ENCODE measurements at regions not wholly inside any gene's neighbourhood (a gene's known extent, or its start where the extent isn't known, plus 50 kb on each side); places are given as distances from the start of the nearest gene placed in this dataset.

DNA sequence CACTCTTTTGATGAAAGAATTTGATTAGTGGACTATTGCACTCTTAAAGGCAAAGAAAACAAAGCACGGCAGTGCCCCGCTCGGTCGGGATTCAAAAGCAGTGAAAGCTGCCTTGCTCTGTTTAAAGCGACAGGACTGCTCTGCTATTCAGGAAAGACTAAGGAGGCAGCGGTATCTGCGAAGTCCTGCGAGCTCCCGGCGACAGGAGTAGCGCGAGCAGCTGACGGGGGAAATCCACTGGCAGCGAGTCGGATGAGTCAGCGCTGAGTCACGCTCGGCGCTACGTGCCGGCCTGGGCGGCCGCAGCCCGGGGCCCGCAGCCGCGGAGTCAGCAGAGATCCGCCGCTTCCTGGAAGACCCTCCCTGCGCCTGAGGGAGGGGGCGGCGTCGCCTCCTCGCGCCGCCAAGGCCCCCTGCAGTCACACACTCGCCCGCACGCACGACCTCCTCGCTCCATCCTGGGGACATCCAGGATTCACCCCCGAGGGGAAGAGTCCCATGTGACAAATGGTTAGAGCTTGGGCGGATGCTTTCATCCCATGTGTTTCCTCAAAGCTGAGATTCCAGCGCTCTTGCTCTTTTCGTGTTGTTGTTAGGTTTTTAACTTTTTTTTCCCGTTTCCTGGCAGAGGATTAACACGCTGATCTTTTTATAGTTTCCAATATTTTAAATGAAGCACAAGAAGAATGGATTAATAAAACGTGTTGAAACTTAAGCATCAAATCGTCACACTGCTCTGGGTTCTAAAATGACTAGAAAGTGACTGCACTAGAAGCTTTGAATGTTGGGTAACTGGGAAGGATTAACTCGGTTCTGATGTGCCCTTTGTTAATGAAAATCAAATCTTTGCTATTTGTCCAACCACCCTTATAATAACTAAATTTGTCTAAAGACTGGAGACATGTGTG is 102.5 kb downstream of the ARRDC3 start:
- Mint-ChIP-seq H3K36me3 (ENCODE audit: low read depth) (peaks cover 6% of the 10 kb centered on the region), H3K4me1 (peaks cover 27% of the 10 kb centered on the region), H3K27me3 (ENCODE audit: low read depth, poor library complexity) (no peaks in the 10 kb centered on the region), H3K4me3 (peak overlapping the region; percentile 92), H3K27ac (peak overlapping the region; percentile 98), H3K9me3 (peaks cover 11% of the 10 kb centered on the region)
- peak; percentile 89 for DNase-seq
- TF ChIP-seq, protein P1, sequence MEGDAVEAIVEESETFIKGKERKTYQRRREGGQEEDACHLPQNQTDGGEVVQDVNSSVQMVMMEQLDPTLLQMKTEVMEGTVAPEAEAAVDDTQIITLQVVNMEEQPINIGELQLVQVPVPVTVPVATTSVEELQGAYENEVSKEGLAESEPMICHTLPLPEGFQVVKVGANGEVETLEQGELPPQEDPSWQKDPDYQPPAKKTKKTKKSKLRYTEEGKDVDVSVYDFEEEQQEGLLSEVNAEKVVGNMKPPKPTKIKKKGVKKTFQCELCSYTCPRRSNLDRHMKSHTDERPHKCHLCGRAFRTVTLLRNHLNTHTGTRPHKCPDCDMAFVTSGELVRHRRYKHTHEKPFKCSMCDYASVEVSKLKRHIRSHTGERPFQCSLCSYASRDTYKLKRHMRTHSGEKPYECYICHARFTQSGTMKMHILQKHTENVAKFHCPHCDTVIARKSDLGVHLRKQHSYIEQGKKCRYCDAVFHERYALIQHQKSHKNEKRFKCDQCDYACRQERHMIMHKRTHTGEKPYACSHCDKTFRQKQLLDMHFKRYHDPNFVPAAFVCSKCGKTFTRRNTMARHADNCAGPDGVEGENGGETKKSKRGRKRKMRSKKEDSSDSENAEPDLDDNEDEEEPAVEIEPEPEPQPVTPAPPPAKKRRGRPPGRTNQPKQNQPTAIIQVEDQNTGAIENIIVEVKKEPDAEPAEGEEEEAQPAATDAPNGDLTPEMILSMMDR (IDR thresholded peaks at IDR 0.05): no peak

DNA sequence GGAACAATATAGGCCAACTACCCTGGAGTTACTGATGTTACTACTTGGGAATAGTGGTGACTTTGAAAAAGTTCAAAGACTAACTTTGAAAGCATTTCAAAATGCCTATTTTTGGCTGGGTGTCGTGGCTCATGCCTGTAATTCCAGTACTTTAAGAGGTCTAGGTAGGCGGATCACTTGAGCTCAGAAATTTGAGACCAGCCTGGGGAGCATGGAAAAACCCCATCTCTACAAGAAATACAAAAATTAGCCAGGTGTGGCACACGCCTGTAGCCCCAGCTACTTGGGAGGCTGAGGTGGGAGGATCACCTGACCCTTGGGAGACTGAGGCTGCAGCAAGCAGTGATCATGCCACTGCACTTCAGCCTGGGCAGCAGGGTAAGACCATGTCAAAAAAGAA is 105.3 kb downstream of the ARRDC3 start:
- Mint-ChIP-seq H3K9me3 (peaks cover 8% of the 10 kb centered on the region), H3K4me3 (no peak overlapping the region), H3K4me1 (peaks cover 27% of the 10 kb centered on the region), H3K36me3 (ENCODE audit: low read depth) (no peaks in the 10 kb centered on the region), H3K27ac (no peak overlapping the region), H3K27me3 (ENCODE audit: low read depth, poor library complexity) (no peaks in the 10 kb centered on the region)
- DNase-seq: no peak
- TF ChIP-seq, protein P1 (IDR thresholded peaks at IDR 0.05): no peak

DNA sequence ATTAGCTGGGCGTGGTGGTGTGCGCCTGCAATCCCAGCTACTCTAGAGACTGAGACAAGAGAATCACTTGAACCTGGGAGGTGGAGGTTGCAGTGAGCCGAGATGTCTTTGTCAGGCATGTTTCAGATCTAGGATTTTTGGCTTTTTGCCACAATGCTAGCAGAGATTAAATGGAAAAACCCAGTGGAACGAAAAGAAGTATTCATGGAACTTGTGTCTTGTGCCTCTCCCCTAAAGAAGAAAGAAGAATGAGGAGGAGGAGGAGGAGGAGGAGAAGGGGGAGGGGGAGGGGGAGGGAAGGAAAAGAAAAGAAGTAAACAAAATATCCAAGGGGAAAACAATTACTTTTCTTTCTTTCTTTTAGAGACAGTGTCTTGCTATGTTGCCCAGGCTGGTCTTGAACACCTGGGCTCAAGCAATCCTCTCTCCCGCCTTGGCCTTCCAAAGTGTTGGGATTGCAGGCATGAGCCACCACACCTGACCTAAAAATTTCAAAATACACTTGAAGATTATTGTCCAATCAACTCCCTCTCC is 106.0 kb downstream of the ARRDC3 start:
- H3K27ac Mint-ChIP-seq: no peak overlapping the region
- H3K4me1 Mint-ChIP-seq: peaks cover 27% of the 10 kb centered on the region
- H3K4me3 Mint-ChIP-seq: no peak overlapping the region
- DNase-seq: no peak
- H3K36me3 Mint-ChIP-seq (ENCODE audit: low read depth): no peaks in the 10 kb centered on the region
- TF ChIP-seq, protein P1 (IDR thresholded peaks at IDR 0.05): no peak
- H3K27me3 Mint-ChIP-seq (ENCODE audit: low read depth, poor library complexity): no peaks in the 10 kb centered on the region
- H3K9me3 Mint-ChIP-seq: peaks cover 10% of the 10 kb centered on the region

DNA sequence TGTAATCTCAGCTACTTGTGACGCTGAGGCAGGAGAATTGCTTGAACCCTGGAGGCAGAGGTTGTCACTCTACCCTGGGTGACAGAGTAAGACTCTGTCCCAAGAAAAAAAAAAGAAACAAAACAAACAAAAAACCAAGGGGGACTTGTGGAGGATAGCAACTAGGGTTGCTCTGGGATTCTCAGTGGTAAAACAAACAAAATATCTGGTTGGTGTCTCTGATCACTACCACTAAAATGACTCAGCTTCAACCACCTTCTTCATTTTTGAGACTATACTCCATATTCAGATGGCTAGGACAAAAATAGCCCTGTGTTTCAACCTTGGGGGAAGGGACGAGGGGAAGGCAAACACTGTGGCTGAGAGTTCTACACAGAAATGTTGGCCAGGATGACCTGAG is 110.3 kb downstream of the ARRDC3 start:
- peaks cover 13% of the 10 kb centered on the region for H3K4me1 Mint-ChIP-seq
- peak overlapping the region; percentile 36 for H3K27ac Mint-ChIP-seq
- no peak for DNase-seq
- peaks cover 10% of the 10 kb centered on the region for H3K9me3 Mint-ChIP-seq
- TF ChIP-seq, protein P1 (IDR thresholded peaks at IDR 0.05): no peak
- H3K4me3 Mint-ChIP-seq: no peak overlapping the region
- H3K27me3 Mint-ChIP-seq (ENCODE audit: low read depth, poor library complexity): peaks cover 8% of the 10 kb centered on the region
- H3K36me3 Mint-ChIP-seq (ENCODE audit: low read depth): no peaks in the 10 kb centered on the region

DNA sequence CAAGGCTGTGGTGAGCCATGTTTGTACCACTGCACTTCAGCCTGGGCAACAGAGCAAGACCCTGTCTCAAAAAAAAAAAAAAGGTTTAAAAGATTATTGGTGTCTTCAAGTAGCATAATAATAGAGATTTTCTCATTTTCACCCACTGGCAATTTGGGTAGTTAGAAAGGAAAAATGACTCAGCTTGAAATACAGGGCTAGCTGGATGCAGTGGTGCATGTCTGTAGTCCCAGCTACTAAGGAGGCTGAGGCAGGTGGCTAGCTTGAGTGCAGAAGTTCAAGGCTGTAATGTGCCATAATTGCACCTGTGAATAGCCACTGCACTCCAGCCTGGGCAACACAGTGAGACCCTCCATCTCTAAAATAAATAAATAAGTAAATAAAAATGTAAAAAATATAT is 111.1 kb downstream of the ARRDC3 start:
- H3K4me3 Mint-ChIP-seq: no peak overlapping the region
- peaks cover 10% of the 10 kb centered on the region for H3K9me3 Mint-ChIP-seq
- no peak overlapping the region for H3K27ac Mint-ChIP-seq
- peaks cover 9% of the 10 kb centered on the region for H3K4me1 Mint-ChIP-seq
- peaks cover 8% of the 10 kb centered on the region for H3K27me3 Mint-ChIP-seq (ENCODE audit: low read depth, poor library complexity)
- H3K36me3 Mint-ChIP-seq (ENCODE audit: low read depth): no peaks in the 10 kb centered on the region
- TF ChIP-seq, protein P1 (IDR thresholded peaks at IDR 0.05): no peak
- no peak for DNase-seq
